ENCODE measurements at regions not wholly inside any gene's neighbourhood (a gene's known extent, or its start where the extent isn't known, plus 50 kb on each side); places are given as distances from the start of the nearest gene placed in this dataset.
A peak's percentile ranks its signal among the peaks of the same experiment; 100 is the strongest.

DNA sequence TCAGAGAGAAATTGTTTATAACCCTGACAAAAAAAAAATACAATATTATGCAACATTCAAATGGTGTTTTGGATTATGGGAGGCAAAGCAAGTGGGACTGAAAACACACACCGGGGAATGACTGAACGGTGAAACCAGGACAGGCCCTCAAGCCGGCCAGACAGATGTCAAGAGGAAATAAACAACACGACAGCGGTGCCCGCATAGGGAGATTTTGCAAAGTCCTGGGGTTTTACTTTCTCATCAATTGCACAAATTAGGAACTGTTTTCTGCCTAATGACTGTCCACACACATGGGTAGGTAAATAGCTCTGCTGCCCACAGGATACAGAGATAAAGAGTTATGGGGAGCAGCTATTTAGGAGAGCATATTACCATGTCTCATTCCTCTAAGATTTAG lies 134.5 kb downstream of the IRS2 start:
- peaks cover 0 to 44% (median 7%) of the 10 kb centered on the region in 6 donors for H3K4me1 ChIP-seq

DNA sequence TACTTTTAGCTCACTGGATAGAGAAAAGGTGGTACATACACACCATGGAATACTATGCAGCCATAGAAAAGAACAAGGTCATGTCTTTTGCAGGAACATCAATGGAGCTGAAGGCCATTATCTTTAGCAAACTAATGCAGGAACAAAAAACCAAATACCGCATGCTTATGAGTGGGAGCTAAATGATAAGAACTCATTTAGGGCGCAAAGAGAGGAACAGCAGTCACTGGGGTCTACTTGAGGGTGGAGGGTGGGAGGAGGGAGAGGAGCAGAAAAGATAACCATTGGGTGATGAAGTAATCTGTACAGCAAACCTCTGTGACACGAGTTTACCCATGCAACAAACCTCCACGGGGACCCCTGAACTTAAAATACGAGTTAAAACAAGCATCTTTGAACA lies 135.1 kb downstream of the IRS2 start:
- intact Hi-C loops (cut with DNase I; ENCODE audit: low total_unique reads), result no loop called here
- WGBS, 5 donors, result 71 to 89% (median 75%) methylated on average over 5 of the region's 5 CpGs
- H3K27me3 ChIP-seq (replicated peaks in 1 of 7), result peaks cover 0 to 14% (median 0%) of the 10 kb centered on the region in 7 donors
- no peak for DNase-seq
- peaks cover 0 to 46% (median 7%) of the 10 kb centered on the region in 6 donors for H3K4me1 ChIP-seq
- no peaks in the 10 kb centered on the region for H3K9me3 ChIP-seq
- TF ChIP-seq, protein P1, sequence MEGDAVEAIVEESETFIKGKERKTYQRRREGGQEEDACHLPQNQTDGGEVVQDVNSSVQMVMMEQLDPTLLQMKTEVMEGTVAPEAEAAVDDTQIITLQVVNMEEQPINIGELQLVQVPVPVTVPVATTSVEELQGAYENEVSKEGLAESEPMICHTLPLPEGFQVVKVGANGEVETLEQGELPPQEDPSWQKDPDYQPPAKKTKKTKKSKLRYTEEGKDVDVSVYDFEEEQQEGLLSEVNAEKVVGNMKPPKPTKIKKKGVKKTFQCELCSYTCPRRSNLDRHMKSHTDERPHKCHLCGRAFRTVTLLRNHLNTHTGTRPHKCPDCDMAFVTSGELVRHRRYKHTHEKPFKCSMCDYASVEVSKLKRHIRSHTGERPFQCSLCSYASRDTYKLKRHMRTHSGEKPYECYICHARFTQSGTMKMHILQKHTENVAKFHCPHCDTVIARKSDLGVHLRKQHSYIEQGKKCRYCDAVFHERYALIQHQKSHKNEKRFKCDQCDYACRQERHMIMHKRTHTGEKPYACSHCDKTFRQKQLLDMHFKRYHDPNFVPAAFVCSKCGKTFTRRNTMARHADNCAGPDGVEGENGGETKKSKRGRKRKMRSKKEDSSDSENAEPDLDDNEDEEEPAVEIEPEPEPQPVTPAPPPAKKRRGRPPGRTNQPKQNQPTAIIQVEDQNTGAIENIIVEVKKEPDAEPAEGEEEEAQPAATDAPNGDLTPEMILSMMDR (IDR thresholded peaks at IDR 0.05 in 8 of 11, conservative IDR thresholded peaks at IDR 0.05 in 3 of 11), result no peak
- no peak for TF ChIP-seq POLR2A (IDR thresholded peaks at IDR 0.05)
- no peak for TF ChIP-seq POLR2AphosphoS5 (IDR thresholded peaks at IDR 0.05)
- H3K4me3 ChIP-seq, result peak overlapping the region in 1 of 8 donors; percentile 32
- no peaks in the 10 kb centered on the region for H3K36me3 ChIP-seq
- H3K27ac ChIP-seq, result peak overlapping the region in 7 of 8 donors; percentile 39 to 92 (median 80)

More for the DNA sequence above, 134.5 kb downstream of the IRS2 start:
- peaks cover 0 to 20% (median 0%) of the 10 kb centered on the region in 7 donors for H3K27me3 ChIP-seq (replicated peaks in 1 of 7)
- peak overlapping the region in 1 of 8 donors; percentile 32 for H3K4me3 ChIP-seq
- H3K9me3 ChIP-seq, result no peaks in the 10 kb centered on the region
- no peaks in the 10 kb centered on the region for H3K36me3 ChIP-seq
- H3K27ac ChIP-seq, result peak overlapping the region in 7 of 8 donors; percentile 39 to 92 (median 80)
- peak; percentile 79 for DNase-seq
- WGBS, 5 donors, result 34 to 66% (median 56%) methylated on average over 6 of the region's 6 CpGs
- intact Hi-C loops (cut with DNase I; ENCODE audit: low total_unique reads), result no loop called here
- TF ChIP-seq POLR2AphosphoS5 (IDR thresholded peaks at IDR 0.05), result peak in 1 of 3 donors; percentile 24
- TF ChIP-seq, protein P1 (IDR thresholded peaks at IDR 0.05 in 8 of 11, conservative IDR thresholded peaks at IDR 0.05 in 3 of 11), result no peak

DNA sequence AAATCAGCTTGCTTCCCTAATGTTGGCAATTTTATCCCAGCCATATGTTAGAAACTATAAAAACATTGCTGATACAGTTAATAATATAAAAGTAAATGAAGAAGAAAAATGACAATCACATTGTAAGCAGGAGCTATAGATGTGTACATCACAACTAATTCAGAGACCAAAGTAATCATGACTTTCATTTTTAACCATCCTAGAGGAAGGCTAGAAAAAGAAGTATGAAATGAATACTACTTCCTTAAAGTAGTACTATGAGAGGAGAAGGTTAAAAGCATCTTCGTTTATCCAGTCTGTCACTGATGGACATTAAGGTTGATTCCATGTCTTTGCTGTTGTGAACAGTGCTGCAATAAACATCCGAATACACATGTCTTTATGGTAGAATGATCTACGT lies 135.5 kb downstream of the IRS2 start:
- 75 to 86% (median 78%) methylated on average over 3 of the region's 3 CpGs for WGBS, 5 donors
- Histone ChIP-seq H3K4me1 (peaks cover 0 to 46% (median 7%) of the 10 kb centered on the region in 6 donors), H3K9me3 (no peaks in the 10 kb centered on the region), H3K27me3 (replicated peaks in 1 of 7) (peaks cover 0 to 10% (median 0%) of the 10 kb centered on the region in 7 donors), H3K36me3 (no peaks in the 10 kb centered on the region), H3K4me3 (peak overlapping the region in 1 of 8 donors; percentile 32), H3K27ac (peak overlapping the region in 5 of 8 donors; percentile 52 to 92 (median 89))
- no peak for TF ChIP-seq POLR2AphosphoS5 (IDR thresholded peaks at IDR 0.05)
- TF ChIP-seq POLR2A (IDR thresholded peaks at IDR 0.05), result no peak
- TF ChIP-seq, protein P1 (IDR thresholded peaks at IDR 0.05 in 8 of 11, conservative IDR thresholded peaks at IDR 0.05 in 3 of 11), result no peak
- DNase-seq, result no peak
- intact Hi-C loops (cut with DNase I; ENCODE audit: low total_unique reads), result no loop called here

DNA sequence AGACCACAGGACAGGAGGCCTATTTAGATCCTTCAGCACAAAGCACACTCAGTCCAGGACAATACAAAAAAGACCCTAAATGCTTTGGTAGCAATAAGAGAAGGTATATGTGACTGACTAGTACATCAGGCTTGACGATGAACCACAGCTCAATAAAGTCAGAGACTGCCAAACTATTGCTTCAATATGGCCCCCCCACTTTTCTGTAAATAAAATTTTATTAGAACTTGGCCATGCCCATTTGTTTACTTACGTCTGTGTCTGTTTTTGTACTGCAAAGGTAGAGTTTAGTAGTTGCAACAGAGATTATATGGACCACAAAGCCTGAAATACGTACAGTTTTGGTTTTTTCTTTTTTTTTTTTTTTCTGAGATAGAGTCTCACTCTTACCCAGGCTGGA lies 136.7 kb downstream of the IRS2 start:
- intact Hi-C loops (cut with DNase I; ENCODE audit: low total_unique reads), result no loop called here
- whole genome bisulfite sequencing, 5 donors, result 76 to 92% (median 79%) methylated on average over 3 of the region's 3 CpGs
- no peak overlapping the region for H3K4me3 ChIP-seq
- no peak for DNase-seq
- no peaks in the 10 kb centered on the region for H3K9me3 ChIP-seq
- no peaks in the 10 kb centered on the region for H3K27me3 ChIP-seq (replicated peaks in 1 of 7)
- H3K27ac ChIP-seq, result peak overlapping the region in 1 of 8 donors; percentile 92
- no peaks in the 10 kb centered on the region for H3K36me3 ChIP-seq
- TF ChIP-seq POLR2AphosphoS5 (IDR thresholded peaks at IDR 0.05), result no peak
- TF ChIP-seq, protein P1 (IDR thresholded peaks at IDR 0.05 in 8 of 11, conservative IDR thresholded peaks at IDR 0.05 in 3 of 11), result no peak
- H3K4me1 ChIP-seq, result peaks cover 0 to 37% (median 5%) of the 10 kb centered on the region in 6 donors

Data from spleen (tissue), 11 donors.